Mesenchymal stem cell (in vitro differentiated cells and primary cell): ENCODE measurements at regions not wholly inside any gene's neighbourhood (a gene's known extent, or its start where the extent isn't known, plus 50 kb on each side); places are given as distances from the start of the nearest gene placed in this dataset.

Experiments
- DNase-seq: peaks from one replicate; pipeline ENCODE4 v3.0.0-alpha.2; 2013
- H2AFZ ChIP-seq: one replicate; pipeline ENCODE4 v1.6.1; 2013; ENCODE audit warnings: low read depth, mild to moderate bottlenecking, control low read depth, inconsistent platforms, low read length, moderate library complexity
- H2AK5ac ChIP-seq: 2 replicates; pipeline ENCODE4 v1.6.1; 2013; ENCODE audit warnings: low read length, moderate library complexity, mild to moderate bottlenecking, inconsistent platforms; ENCODE audit not compliant: severe bottlenecking
- H2BK120ac ChIP-seq: one replicate; pipeline ENCODE4 v1.6.1; 2013; ENCODE audit warnings: low read depth, mild to moderate bottlenecking, inconsistent platforms, low read length, moderate library complexity
- H2BK12ac ChIP-seq, 2 experiments: one replicate each; pipeline ENCODE4 v1.6.1; 2013; ENCODE audit warnings: inconsistent platforms in 2 of 2, low read length in 2 of 2, mild to moderate bottlenecking in 2 of 2, moderate library complexity in 2 of 2, control low read depth in 1 of 2
- H2BK15ac ChIP-seq: one replicate; pipeline ENCODE4 v1.6.1; 2013; ENCODE audit warnings: mild to moderate bottlenecking, low read depth, inconsistent platforms; ENCODE audit not compliant: poor library complexity, severe bottlenecking
- H2BK5ac ChIP-seq: 2 replicates; pipeline ENCODE4 v1.6.1; 2013; ENCODE audit warnings: low read depth, mild to moderate bottlenecking, low read length, control low read depth, inconsistent platforms; ENCODE audit not compliant: poor library complexity, severe bottlenecking
- H3K14ac ChIP-seq, 2 experiments: one replicate each; pipeline ENCODE4 v1.6.1; 2013; ENCODE audit warnings: inconsistent platforms in 2 of 2, low read length in 2 of 2, control low read depth in 1 of 2, mild to moderate bottlenecking in 1 of 2, moderate library complexity in 1 of 2
- H3K18ac ChIP-seq, 2 experiments: one replicate each; pipeline ENCODE4 v1.6.1; 2013; ENCODE audit warnings: inconsistent platforms in 2 of 2, low read length in 2 of 2, control low read depth in 1 of 2, low read depth in 1 of 2, mild to moderate bottlenecking in 1 of 2
- H3K23ac ChIP-seq, 2 experiments: one replicate each; pipeline ENCODE4 v1.6.1; 2013; ENCODE audit warnings: inconsistent platforms in 2 of 2, low read length in 2 of 2, mild to moderate bottlenecking in 2 of 2, moderate library complexity in 2 of 2, control low read depth in 1 of 2
- H3K27ac ChIP-seq: 2 replicates; pipeline ENCODE4 v1.5.1; 2013; ENCODE audit warnings: mild to moderate bottlenecking, moderate library complexity, low read length, control low read depth, inconsistent platforms; ENCODE audit not compliant: poor library complexity, severe bottlenecking
- H3K27me3 ChIP-seq, 2 experiments: 2 replicates each; pipeline versions ENCODE4 v1.6.1 to v1.7.0; 2013; ENCODE audit warnings: low read length in 2 of 2, mild to moderate bottlenecking in 2 of 2, moderate library complexity in 2 of 2, control low read depth in 1 of 2, inconsistent platforms in 1 of 2; ENCODE audit not compliant: control insufficient read depth in 1 of 2, insufficient read depth in 1 of 2
- H3K36me3 ChIP-seq, 2 experiments: 2 replicates each; pipeline versions ENCODE4 v1.6.1 to v1.7.0; 2013; ENCODE audit warnings: low read length in 2 of 2, control low read depth in 1 of 2, inconsistent platforms in 1 of 2, low read depth in 1 of 2, mild to moderate bottlenecking in 1 of 2; ENCODE audit not compliant: insufficient read depth in 2 of 2, control insufficient read depth in 1 of 2
- H3K4ac ChIP-seq, 2 experiments: one replicate each; pipeline ENCODE4 v1.6.1; 2013; ENCODE audit warnings: inconsistent platforms in 2 of 2, low read length in 2 of 2, mild to moderate bottlenecking in 2 of 2, moderate library complexity in 2 of 2, control low read depth in 1 of 2, low read depth in 1 of 2
- H3K4me1 ChIP-seq: 2 replicates; pipeline ENCODE4 v1.6.1; 2013; ENCODE audit warnings: low read depth, low read length, control low read depth; ENCODE audit not compliant: control insufficient read depth, insufficient read depth
- H3K4me2 ChIP-seq: 2 replicates; pipeline ENCODE4 v1.6.1; 2013; ENCODE audit warnings: low read length, mild to moderate bottlenecking, inconsistent platforms; ENCODE audit not compliant: poor library complexity, severe bottlenecking
- H3K4me3 ChIP-seq, 2 experiments: 2 replicates each; pipeline versions ENCODE4 v1.5.1 to v1.7.0; 2013; ENCODE audit warnings: low read length in 2 of 2, mild to moderate bottlenecking in 2 of 2, control low read depth in 1 of 2, low read depth in 1 of 2; ENCODE audit not compliant: insufficient read depth in 1 of 2
- H3K79me1 ChIP-seq: replicated peaks from 2 replicates; pipeline ENCODE4 v1.6.1; 2013; ENCODE audit warnings: mild to moderate bottlenecking, control low read depth, low read length, inconsistent platforms; ENCODE audit not compliant: poor library complexity, severe bottlenecking
- H3K9ac ChIP-seq: 2 replicates; pipeline ENCODE4 v1.7.0; 2013; ENCODE audit warnings: mild to moderate bottlenecking, low read length, moderate library complexity
- H3K9me3 ChIP-seq: 2 replicates; pipeline ENCODE4 v1.7.0; 2013; ENCODE audit warnings: mild to moderate bottlenecking, low read length; ENCODE audit not compliant: control insufficient read depth
- H4K8ac ChIP-seq: one replicate; pipeline ENCODE4 v1.6.1; 2013; ENCODE audit warnings: inconsistent platforms, mild to moderate bottlenecking, low read length, moderate library complexity
- H4K91ac ChIP-seq: one replicate; pipeline ENCODE4 v1.6.1; 2013; ENCODE audit warnings: mild to moderate bottlenecking, low read length, inconsistent platforms
- WGBS: methylation state at CpG from one replicate; pipeline ENCODE4 v1.1.7; 2013; ENCODE audit warnings: mixed read lengths; 5-methylcytosine and 5-hydroxymethylcytosine counted together

DNA sequence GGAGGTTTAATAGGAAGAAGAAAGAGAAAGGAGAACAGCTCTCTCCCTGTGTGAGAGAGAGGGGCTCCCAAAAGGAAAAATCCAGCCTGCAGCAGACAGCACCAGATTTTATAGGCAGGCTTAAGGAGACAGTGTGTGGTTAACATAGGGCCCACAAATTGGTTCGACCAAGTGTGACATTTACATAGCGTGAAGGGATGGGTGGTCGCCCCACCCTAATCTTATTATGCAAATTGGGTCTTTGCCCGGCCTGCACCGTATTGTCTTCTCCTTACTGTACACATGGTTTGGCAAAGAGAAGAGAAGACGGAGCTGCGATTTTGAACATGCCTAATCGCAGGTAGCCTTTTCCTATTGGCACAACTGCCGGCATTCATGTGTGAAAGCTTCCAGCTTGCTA is 756.3 kb downstream of the NXPH1 start:
- no peak overlapping the region for H3K27ac ChIP-seq
- no peaks in the 10 kb centered on the region for H3K36me3 ChIP-seq
- peaks cover 17% of the 10 kb centered on the region for H3K9me3 ChIP-seq
- H2BK12ac ChIP-seq = no peak overlapping the region
- no peak overlapping the region for H4K8ac ChIP-seq
- 95% methylated on average over 9 of the region's 9 CpGs for WGBS
- no peak overlapping the region for H2BK5ac ChIP-seq
- no peak overlapping the region for H2AFZ ChIP-seq
- no peaks in the 10 kb centered on the region for H3K4me1 ChIP-seq
- H3K4me3 ChIP-seq = no peak overlapping the region
- no peak overlapping the region for H2BK120ac ChIP-seq
- no peak overlapping the region for H3K23ac ChIP-seq
- H4K91ac ChIP-seq = no peak overlapping the region
- H3K4me2 ChIP-seq = no peak overlapping the region
- H2AK5ac ChIP-seq = no peak overlapping the region
- no peak overlapping the region for H3K9ac ChIP-seq
- H3K27me3 ChIP-seq = no peaks in the 10 kb centered on the region
- no peak overlapping the region for H2BK15ac ChIP-seq
- no peaks in the 10 kb centered on the region for H3K79me1 ChIP-seq
- H3K18ac ChIP-seq = no peak overlapping the region
- H3K4ac ChIP-seq = no peak overlapping the region
- no peak for DNase-seq
- H3K14ac ChIP-seq = no peak overlapping the region

DNA sequence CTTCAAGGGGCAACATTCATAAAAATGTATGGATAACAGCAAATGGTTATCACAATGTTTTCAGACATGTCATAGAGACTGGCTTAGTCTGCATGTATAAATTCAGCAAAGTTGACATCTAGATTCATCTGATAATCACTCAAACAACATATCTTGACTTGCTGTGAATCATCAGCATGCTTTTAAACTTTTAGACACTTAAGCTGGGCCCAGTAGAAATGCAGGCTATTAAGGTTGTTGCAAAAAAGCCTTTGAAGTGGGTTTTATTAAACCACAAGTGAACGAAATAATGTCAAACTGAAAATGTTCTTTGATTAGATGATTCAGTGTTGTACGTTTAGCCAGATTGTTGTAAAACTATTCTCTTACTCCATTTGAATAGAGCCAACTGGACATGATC is 759.6 kb downstream of the NXPH1 start:
- Histone ChIP-seq H3K9ac (no peak overlapping the region), H2AK5ac (no peak overlapping the region), H3K27me3 (no peaks in the 10 kb centered on the region), H3K4me2 (no peak overlapping the region), H3K36me3 (no peaks in the 10 kb centered on the region), H2BK15ac (no peak overlapping the region), H2BK120ac (no peak overlapping the region), H2BK12ac (no peak overlapping the region), H3K9me3 (peaks cover 19% of the 10 kb centered on the region), H3K14ac (no peak overlapping the region), H4K8ac (no peak overlapping the region), H3K27ac (no peak overlapping the region), H3K4me1 (no peaks in the 10 kb centered on the region), H3K79me1 (no peaks in the 10 kb centered on the region), H3K4ac (no peak overlapping the region), H2BK5ac (no peak overlapping the region), H4K91ac (no peak overlapping the region), H3K23ac (no peak overlapping the region), H3K4me3 (no peak overlapping the region), H3K18ac (no peak overlapping the region), H2AFZ (no peak overlapping the region)
- WGBS = 14% methylated on average over 2 of the region's 2 CpGs
- DNase-seq = peak; percentile 65

DNA sequence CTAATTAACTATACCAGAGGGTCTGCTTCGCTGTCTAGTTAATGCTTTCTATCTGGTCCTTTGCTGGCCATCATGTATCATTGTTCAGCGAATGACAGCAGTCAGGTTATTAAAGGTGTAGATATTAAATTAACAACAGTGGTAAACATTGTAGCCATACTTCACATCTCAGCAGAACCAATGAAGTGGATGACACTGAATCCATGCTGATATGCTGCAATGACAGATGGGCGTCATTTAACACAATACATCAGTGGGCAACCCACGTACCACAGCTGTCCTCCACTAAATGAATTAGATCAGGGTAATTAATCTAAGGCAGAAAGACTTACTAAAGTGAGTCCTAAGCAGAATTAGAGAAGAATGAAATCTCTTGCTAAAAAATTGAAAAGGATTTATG is 767.2 kb downstream of the NXPH1 start:
- no peak overlapping the region for H3K14ac ChIP-seq
- WGBS = 100% methylated on average over 1 of the region's 4 CpGs
- no peak overlapping the region for H2BK12ac ChIP-seq

DNA sequence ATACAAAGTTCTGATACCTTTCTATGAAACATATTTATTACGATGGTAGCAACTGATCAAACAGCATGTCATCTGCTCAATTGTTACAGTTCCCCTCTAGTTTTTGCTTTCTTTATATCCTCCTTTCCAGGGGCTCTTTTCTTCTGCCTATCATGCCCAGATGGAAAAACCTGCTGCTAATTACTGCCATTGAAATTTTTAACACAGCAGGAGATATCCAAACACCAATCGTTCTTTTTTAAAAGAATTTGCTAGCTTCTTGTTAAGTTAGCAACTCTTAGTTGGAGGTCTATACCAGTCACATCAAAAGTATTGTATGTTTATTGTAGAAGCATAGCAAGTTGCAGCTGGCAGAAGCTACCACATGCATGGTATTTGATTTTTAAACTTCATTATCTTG is 768.5 kb downstream of the NXPH1 start:
- H4K8ac ChIP-seq = no peak overlapping the region
- H4K91ac ChIP-seq = no peak overlapping the region
- no peak for DNase-seq
- H2BK120ac ChIP-seq = no peak overlapping the region
- H3K79me1 ChIP-seq = no peaks in the 10 kb centered on the region
- H3K27ac ChIP-seq = no peak overlapping the region
- no peak overlapping the region for H2AFZ ChIP-seq
- no peak overlapping the region for H3K4me3 ChIP-seq
- H3K9me3 ChIP-seq = peaks cover 10% of the 10 kb centered on the region
- no peak overlapping the region for H3K14ac ChIP-seq
- WGBS = 86% methylated on average over 1 of the region's 2 CpGs
- H2BK5ac ChIP-seq = no peak overlapping the region
- H3K23ac ChIP-seq = no peak overlapping the region
- no peak overlapping the region for H3K18ac ChIP-seq
- H3K4me1 ChIP-seq = no peaks in the 10 kb centered on the region
- H3K4ac ChIP-seq = no peak overlapping the region
- no peaks in the 10 kb centered on the region for H3K27me3 ChIP-seq
- no peak overlapping the region for H3K9ac ChIP-seq
- no peak overlapping the region for H2BK15ac ChIP-seq
- H3K36me3 ChIP-seq = no peaks in the 10 kb centered on the region
- no peak overlapping the region for H2AK5ac ChIP-seq
- H3K4me2 ChIP-seq = no peak overlapping the region
- no peak overlapping the region for H2BK12ac ChIP-seq

More for the DNA sequence above, 767.2 kb downstream of the NXPH1 start:
- H3K18ac ChIP-seq = no peak overlapping the region
- no peak overlapping the region for H4K8ac ChIP-seq
- H2BK120ac ChIP-seq = peak overlapping the region; percentile 27
- DNase-seq = no peak
- H4K91ac ChIP-seq = no peak overlapping the region
- no peak overlapping the region for H2AFZ ChIP-seq
- no peak overlapping the region for H3K27ac ChIP-seq
- no peak overlapping the region for H2AK5ac ChIP-seq
- peaks cover 10% of the 10 kb centered on the region for H3K9me3 ChIP-seq
- H3K4me1 ChIP-seq = no peaks in the 10 kb centered on the region
- no peak overlapping the region for H3K4me3 ChIP-seq
- H2BK5ac ChIP-seq = no peak overlapping the region
- H3K9ac ChIP-seq = no peak overlapping the region
- H3K4ac ChIP-seq = no peak overlapping the region
- no peaks in the 10 kb centered on the region for H3K27me3 ChIP-seq
- no peak overlapping the region for H3K4me2 ChIP-seq
- no peak overlapping the region for H2BK15ac ChIP-seq
- no peaks in the 10 kb centered on the region for H3K36me3 ChIP-seq
- H3K79me1 ChIP-seq = no peaks in the 10 kb centered on the region
- no peak overlapping the region for H3K23ac ChIP-seq
